Cardiac fibroblast (primary cell): ENCODE measurements at regions not wholly inside any gene's neighbourhood (a gene's known extent, or its start where the extent isn't known, plus 50 kb on each side); places are given as distances from the start of the nearest gene placed in this dataset.
A peak's percentile ranks its signal among the peaks of the same experiment; 100 is the strongest.

Source experiments
- DNase-seq, 2 donors: peaks; one replicate each; pipeline versions ENCODE4 v3.0.0 to v3.0.0-alpha.2; 2010; ENCODE audit warnings: low read depth in 2 of 2
- H3K4me3 ChIP-seq, 2 donors: replicated peaks in 1 of 2; 1 replicate in 1 of 2; 2 replicates in 1 of 2; pipeline ENCODE4 v1.5.1; 2011; ENCODE audit warnings: low read depth in 2 of 2, low read length in 2 of 2, mild to moderate bottlenecking in 2 of 2, moderate library complexity in 1 of 2
- TF ChIP-seq, protein P1 (sequence below): IDR thresholded peaks from one replicate; pipeline ENCODE4 v1.5.1; 2011; ENCODE audit warnings: low read depth, mild to moderate bottlenecking, low read length, inconsistent platforms

DNA sequence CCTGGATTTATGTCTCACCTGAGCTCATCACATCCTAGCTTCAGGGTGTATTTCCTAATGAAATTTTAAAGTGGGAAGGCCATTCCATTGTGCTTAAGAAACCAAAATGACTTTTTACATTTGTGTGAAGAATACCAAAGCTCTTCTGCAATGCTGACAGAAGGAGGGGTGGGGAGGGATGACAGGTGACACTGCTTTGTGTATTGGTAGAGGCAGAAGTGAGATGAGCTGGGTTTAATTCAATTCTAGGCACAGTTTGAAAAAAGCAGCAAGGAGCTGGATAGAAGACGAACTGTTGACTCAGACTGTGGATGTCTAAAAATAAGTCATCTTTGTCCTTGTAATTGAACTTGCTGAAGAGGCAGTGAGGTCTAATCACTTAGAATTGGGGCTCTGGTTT is 710.3 kb upstream of the KIRREL3 start:
- TF ChIP-seq, protein P1, sequence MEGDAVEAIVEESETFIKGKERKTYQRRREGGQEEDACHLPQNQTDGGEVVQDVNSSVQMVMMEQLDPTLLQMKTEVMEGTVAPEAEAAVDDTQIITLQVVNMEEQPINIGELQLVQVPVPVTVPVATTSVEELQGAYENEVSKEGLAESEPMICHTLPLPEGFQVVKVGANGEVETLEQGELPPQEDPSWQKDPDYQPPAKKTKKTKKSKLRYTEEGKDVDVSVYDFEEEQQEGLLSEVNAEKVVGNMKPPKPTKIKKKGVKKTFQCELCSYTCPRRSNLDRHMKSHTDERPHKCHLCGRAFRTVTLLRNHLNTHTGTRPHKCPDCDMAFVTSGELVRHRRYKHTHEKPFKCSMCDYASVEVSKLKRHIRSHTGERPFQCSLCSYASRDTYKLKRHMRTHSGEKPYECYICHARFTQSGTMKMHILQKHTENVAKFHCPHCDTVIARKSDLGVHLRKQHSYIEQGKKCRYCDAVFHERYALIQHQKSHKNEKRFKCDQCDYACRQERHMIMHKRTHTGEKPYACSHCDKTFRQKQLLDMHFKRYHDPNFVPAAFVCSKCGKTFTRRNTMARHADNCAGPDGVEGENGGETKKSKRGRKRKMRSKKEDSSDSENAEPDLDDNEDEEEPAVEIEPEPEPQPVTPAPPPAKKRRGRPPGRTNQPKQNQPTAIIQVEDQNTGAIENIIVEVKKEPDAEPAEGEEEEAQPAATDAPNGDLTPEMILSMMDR = no peak
- no peak overlapping the region for H3K4me3 ChIP-seq
- no peak for DNase-seq

DNA sequence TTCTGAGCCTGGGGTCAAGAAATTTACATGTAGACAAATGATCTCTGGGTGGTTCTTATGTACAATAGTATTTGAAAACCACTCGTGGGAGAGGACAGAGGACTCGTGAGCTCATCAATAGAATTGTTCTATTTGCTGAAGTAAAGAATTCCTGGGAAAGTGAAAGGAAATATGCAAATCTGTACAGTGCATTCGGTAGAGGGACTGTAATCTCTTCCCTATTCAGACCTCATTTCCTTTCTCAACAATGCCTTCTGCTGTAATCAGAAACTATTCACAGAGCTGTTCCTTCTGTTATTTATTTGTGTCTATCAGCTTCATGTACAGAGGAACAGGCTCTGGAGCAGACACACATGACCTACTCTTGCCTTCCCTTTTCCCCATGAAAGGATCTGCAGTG is 709.4 kb upstream of the KIRREL3 start:
- peak in 1 of 2 donors; percentile 3 for DNase-seq
- TF ChIP-seq, protein P1 = no peak
- no peak overlapping the region for H3K4me3 ChIP-seq

DNA sequence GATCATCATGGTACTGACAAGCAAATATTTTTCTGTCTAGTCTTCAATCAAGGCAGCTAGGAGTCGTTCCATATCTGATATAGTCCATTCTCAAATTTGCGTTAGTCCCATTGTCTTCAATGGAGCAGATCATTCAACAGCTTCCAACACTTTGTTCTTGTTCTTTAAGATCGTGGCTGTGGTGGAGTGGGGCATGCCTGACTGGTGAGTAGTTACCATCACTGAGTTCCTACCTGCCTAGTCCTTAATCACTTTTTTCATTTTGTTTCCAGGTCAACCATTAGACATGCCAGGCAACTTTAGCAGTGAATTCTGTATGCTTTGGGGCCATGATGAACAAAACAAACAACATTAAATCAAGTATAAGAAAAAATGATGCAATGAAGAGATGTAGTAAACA is 693.1 kb upstream of the KIRREL3 start:
- no peak overlapping the region for H3K4me3 ChIP-seq
- no peak for DNase-seq
- TF ChIP-seq, protein P1 = no peak

DNA sequence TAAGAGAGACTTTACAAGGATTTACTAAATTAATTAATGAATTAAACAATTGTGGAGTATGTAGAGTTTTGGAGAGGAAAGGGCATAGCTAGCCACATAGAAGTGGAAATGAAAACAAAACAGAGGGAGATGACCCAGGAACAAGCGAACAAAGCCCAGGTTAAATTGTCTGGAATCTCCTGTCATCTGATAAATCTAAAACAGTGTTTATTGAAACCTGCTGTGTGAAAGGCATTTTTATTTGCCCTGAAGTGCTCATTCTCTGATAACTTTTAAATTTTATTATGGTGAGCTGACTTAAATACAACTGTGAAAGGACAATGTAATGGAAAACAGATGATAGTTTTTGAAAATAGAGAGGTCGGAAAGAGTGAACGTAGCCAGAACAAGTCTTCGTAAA is 682.8 kb upstream of the KIRREL3 start:
- no peak overlapping the region for H3K4me3 ChIP-seq
- DNase-seq = no peak
- TF ChIP-seq, protein P1 = no peak

DNA sequence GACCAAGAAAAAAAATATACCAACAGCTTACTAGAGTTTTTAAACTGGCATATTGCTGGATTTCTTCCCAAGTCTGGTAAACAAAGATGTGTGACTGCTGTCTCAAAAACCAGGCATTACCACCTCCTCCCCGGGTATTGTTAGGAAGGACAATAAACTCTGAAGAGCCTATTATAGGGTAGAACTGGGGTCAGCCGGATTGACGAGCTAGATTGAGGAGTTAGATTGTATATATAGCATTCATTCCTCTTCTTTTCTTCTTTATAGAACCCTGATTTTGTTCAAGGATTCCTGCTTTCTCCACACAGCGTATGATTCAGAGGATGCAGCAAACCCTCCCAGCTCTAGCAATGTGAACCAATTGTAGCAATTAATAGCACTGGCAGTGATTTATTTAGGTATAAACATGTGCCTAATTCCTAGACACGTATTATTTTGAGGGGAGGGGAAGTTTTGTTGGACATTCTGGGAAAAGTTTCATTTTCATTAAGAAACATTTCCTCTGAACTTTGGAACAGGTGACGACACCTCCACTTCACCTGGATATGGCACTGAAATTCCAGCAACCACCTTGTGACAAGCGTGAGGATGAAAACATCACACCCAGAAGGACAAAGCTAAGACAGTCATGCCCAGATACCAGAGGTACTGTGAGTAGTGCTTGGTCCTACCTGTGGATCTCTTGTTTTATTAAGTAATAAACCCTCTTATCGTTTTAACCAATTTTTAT is 679.4 kb upstream of the KIRREL3 start:
- TF ChIP-seq, protein P1 = no peak
- no peak overlapping the region for H3K4me3 ChIP-seq
- no peak for DNase-seq

DNA sequence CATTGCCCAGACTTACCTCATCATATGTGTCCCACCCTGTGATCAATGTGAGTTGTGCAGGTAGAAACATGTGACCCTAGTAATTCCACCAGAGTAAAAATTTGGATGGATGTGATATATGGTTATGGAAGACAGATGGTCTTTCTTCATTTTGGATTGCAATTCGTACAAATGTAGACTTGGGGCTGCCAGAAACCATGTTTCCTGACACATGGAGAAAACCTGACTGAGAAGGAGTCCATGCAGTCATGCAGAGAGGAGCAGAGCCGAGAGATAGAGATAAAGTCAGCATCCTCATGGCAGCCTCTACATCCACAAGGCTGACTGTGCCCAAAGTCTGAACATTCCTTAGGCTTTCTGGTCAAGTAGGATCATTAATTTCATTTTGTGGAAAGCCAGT is 678.1 kb upstream of the KIRREL3 start:
- DNase-seq = no peak
- TF ChIP-seq, protein P1 = no peak
- no peak overlapping the region for H3K4me3 ChIP-seq
